Suprapubic skin (tissue), 3 donors: ENCODE measurements at regions not wholly inside any gene's neighbourhood (a gene's known extent, or its start where the extent isn't known, plus 50 kb on each side); places are given as distances from the start of the nearest gene placed in this dataset.

ENCODE experiments used
- POLR2A ChIP-seq, 2 donors: fragments of 450-650 bp; IDR thresholded peaks; one replicate each; pipeline ENCODE4 v1.6.1; 2017; ENCODE audit warnings: antibody characterized with exemption in 2 of 2, mild to moderate bottlenecking in 2 of 2, moderate library complexity in 2 of 2
- TF ChIP-seq, protein P1 (sequence below), 2 donors: fragments of 200-600 bp in 1 of 2; fragments of 450-650 bp in 1 of 2; sonication (generic) in 1 of 2; IDR thresholded peaks; one replicate each; pipeline ENCODE4 v1.5.1; 2016 to 2019; ENCODE audit warnings: antibody characterized with exemption in 2 of 2, mild to moderate bottlenecking in 1 of 2, moderate library complexity in 1 of 2

DNA sequence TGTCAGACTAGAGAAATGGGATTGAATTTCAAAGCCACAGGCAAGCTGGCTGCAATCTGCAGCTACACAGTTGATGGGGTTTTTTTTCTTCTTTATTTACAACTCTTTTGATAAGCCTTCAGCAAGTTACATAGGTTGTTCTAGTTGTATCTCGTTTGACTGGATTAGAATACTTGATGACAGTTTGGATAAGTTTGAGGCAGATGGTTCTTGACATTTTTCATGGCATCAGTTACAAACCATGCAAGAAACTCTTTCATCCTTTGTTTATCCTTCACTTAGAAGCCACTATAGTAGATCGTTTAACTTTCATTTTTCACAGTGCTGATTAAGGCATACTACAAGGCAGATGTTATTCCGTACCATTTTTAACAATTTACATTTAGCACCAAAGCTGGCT, 238.9 kb downstream of the TOX3 start:
- TF ChIP-seq, protein P1, sequence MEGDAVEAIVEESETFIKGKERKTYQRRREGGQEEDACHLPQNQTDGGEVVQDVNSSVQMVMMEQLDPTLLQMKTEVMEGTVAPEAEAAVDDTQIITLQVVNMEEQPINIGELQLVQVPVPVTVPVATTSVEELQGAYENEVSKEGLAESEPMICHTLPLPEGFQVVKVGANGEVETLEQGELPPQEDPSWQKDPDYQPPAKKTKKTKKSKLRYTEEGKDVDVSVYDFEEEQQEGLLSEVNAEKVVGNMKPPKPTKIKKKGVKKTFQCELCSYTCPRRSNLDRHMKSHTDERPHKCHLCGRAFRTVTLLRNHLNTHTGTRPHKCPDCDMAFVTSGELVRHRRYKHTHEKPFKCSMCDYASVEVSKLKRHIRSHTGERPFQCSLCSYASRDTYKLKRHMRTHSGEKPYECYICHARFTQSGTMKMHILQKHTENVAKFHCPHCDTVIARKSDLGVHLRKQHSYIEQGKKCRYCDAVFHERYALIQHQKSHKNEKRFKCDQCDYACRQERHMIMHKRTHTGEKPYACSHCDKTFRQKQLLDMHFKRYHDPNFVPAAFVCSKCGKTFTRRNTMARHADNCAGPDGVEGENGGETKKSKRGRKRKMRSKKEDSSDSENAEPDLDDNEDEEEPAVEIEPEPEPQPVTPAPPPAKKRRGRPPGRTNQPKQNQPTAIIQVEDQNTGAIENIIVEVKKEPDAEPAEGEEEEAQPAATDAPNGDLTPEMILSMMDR (IDR thresholded peaks at IDR 0.05), result no peak
- TF ChIP-seq POLR2A (IDR thresholded peaks at IDR 0.05), result no peak
